Tibial nerve (tissue), 4 donors: ENCODE measurements at regions not wholly inside any gene's neighbourhood (a gene's known extent, or its start where the extent isn't known, plus 50 kb on each side); places are given as distances from the start of the nearest gene placed in this dataset.

ENCODE experiments used
- CTCF ChIP-seq, 5 experiments: fragments of 200-600 bp in 3 of 5; fragments of 450-650 bp in 2 of 5; sonication (generic) in 3 of 5; IDR thresholded peaks; one replicate each; pipeline ENCODE4 v1.5.1; 2016 to 2019; ENCODE audit warnings: antibody characterized with exemption in 5 of 5, mild to moderate bottlenecking in 3 of 5, moderate library complexity in 2 of 5
- EP300 ChIP-seq, 2 donors: sonication (generic); formaldehyde crosslinking; IDR thresholded peaks; one replicate each; pipeline ENCODE4 v1.6.1; 2017; ENCODE audit warnings: antibody characterized with exemption in 2 of 2, mild to moderate bottlenecking in 1 of 2

- TF ChIP-seq CTCF (IDR thresholded peaks at IDR 0.05) (no peak), EP300 (IDR thresholded peaks at IDR 0.05) (no peak)
These were observed 191.2 kb downstream of the PALM2AKAP2 start for GRCh38 chr9:109971226-109971625.
